LoVo (cell line): ENCODE measurements at regions not wholly inside any gene's neighbourhood (a gene's known extent, or its start where the extent isn't known, plus 50 kb on each side); places are given as distances from the start of the nearest gene placed in this dataset.
A peak's percentile ranks its signal among the peaks of the same experiment; 100 is the strongest.

Source experiments
- DNase-seq: peaks from one replicate; pipeline ENCODE4 v3.0.0-alpha.2; 2016; ENCODE audit warnings: low spot score

GRCh38 chr1:5519366-5520135 lies 472.7 kb downstream of the NPHP4 start:
- DNase-seq: no peak

- no peak for DNase-seq
Measured at GRCh38 chr1:5516756-5517155, 475.5 kb downstream of the NPHP4 start.

- DNase-seq: no peak
Measured at GRCh38 chr1:5515501-5515900, 476.7 kb downstream of the NPHP4 start.

GRCh38 chr1:5514527-5515183 lies 477.6 kb downstream of the NPHP4 start:
- peak; percentile 39 for DNase-seq

- DNase-seq: no peak
Measured at GRCh38 chr1:5513846-5514526, 478.2 kb downstream of the NPHP4 start.

GRCh38 chr1:5513179-5513578 lies 479.0 kb downstream of the NPHP4 start:
- DNase-seq: no peak

GRCh38 chr1:5511381-5512097 lies 480.7 kb downstream of the NPHP4 start:
- DNase-seq: no peak

GRCh38 chr1:5509664-5510452 lies 482.4 kb downstream of the NPHP4 start:
- peak; percentile 37 for DNase-seq

- DNase-seq: no peak
Measured at GRCh38 chr1:5508669-5509330, 483.4 kb downstream of the NPHP4 start.

- DNase-seq: no peak
Measured at GRCh38 chr1:5507340-5507739, 484.9 kb downstream of the NPHP4 start.

GRCh38 chr1:5506634-5507033 lies 485.6 kb downstream of the NPHP4 start:
- no peak for DNase-seq

GRCh38 chr1:5505944-5506343 lies 486.3 kb downstream of the NPHP4 start:
- DNase-seq: no peak

GRCh38 chr1:5504364-5504740 lies 487.9 kb downstream of the NPHP4 start:
- no peak for DNase-seq

- DNase-seq: no peak
Measured at GRCh38 chr1:5503556-5504363, 488.5 kb downstream of the NPHP4 start.

- DNase-seq: no peak
Measured at GRCh38 chr1:5502311-5503194, 489.7 kb downstream of the NPHP4 start.

GRCh38 chr1:5501206-5501930 lies 490.9 kb downstream of the NPHP4 start:
- DNase-seq: no peak

- DNase-seq: no peak
Measured at GRCh38 chr1:5500541-5500940, 491.7 kb downstream of the NPHP4 start.

- no peak for DNase-seq
Measured at GRCh38 chr1:5497503-5497902, 494.7 kb downstream of the NPHP4 start.
